GM21737 (cell line): ENCODE measurements at regions not wholly inside any gene's neighbourhood (a gene's known extent, or its start where the extent isn't known, plus 50 kb on each side); places are given as distances from the start of the nearest gene placed in this dataset.
A peak's percentile ranks its signal among the peaks of the same experiment; 100 is the strongest.
"Not testable (repeated sequence)": the region's sequence is repeated elsewhere in the genome, so short reads cannot be mapped to it uniquely, and the experiment has no call there.

Experiments
- ATAC-seq: cut with Tn5 transposase; IDR thresholded peaks from one replicate; pipeline ENCODE4 v1.9.1; 2021; ENCODE audit warnings: mild to moderate bottlenecking, moderate library complexity; ENCODE audit not compliant: unreplicated experiment

DNA sequence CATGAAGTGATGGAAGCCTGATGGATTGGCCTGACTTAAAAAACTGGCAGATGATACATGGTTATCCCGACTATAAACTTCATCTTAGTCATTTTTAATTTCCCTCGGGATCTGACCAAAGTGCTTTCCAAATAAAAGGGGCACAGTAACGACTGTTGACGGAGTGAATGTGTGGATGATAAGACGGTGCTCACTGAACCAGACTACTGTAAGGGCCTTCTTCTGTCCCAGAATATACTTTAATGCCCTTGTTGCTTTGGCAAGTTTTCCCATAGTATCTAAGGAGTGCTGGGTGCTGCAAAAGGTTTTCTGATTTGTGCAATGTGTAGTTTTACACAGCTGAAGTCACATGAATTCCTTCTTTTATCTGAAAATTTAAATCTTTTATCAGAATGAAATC lies 373.5 kb downstream of the DSEL start:
- ATAC-seq = no peak

- no peak for ATAC-seq
Measured at GRCh38 chr18:67142604-67143003, 373.9 kb downstream of the DSEL start.

- ATAC-seq = no peak
Measured at GRCh38 chr18:67140495-67140894, 376.0 kb downstream of the DSEL start.

DNA sequence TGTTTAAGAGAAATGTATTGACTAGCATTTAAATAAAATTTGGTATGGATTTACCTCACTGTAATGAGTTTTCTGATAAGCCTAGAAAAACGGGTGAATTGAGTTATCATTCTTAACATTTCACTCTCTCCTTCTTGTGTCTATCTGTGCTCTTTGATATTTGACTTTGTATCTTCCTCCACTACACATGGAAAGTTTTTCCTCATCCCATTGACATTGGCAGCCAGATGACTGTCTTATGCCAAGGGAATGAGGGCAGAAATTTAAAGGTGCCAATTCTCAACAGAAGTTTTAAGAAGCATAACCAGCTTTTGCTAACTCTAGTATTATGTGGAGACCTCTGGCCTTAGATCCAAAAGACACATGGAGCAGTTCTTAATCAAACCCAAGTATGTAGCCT lies 376.6 kb downstream of the DSEL start:
- no peak for ATAC-seq

DNA sequence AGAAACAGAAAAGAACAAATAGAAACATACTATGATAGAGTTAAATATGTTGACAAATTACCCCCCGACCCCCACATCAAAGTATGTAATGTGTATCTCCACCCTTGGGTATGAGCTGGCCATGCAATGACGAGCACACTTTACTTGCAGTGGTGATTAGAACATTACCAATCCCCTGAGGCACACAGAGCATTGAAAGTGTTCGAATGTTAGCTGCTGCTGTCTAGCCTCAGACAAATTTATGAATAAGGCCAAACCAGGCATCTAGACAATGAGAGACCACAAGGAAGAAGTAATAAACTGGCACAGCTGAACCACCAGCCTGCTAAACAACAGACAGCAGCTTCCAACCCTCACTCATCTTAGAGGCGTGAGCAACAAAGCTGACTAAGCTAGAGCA lies 380.5 kb downstream of the DSEL start:
- no peak for ATAC-seq

- no peak for ATAC-seq
Measured at GRCh38 chr18:67134911-67135310, 381.6 kb downstream of the DSEL start.

DNA sequence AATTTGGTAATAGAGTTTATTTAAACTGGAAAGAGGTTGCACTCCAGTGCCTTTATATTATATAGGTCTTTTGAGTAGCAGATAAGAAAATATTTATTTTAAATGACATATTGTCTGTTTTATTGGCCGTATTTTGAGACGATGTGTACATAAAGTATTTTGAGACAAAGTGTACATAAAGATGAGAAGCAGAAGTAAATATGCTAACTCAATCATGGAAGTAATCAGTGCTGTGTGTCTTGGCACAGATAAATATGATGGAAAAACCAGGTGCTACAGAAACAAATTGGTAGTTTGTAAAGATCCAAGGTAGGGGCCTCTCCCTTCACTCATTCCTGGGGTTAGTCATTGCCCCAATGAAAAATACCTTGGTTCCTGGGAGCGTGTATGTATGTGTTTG lies 382.9 kb downstream of the DSEL start:
- ATAC-seq = no peak

- ATAC-seq = no peak
Measured at GRCh38 chr18:67132919-67133318, 383.6 kb downstream of the DSEL start.

GRCh38 chr18:67131498-67131897 lies 385.0 kb downstream of the DSEL start:
- ATAC-seq = no peak

GRCh38 chr18:67126751-67127150 lies 389.8 kb downstream of the DSEL start:
- not testable (repeated sequence) for ATAC-seq

DNA sequence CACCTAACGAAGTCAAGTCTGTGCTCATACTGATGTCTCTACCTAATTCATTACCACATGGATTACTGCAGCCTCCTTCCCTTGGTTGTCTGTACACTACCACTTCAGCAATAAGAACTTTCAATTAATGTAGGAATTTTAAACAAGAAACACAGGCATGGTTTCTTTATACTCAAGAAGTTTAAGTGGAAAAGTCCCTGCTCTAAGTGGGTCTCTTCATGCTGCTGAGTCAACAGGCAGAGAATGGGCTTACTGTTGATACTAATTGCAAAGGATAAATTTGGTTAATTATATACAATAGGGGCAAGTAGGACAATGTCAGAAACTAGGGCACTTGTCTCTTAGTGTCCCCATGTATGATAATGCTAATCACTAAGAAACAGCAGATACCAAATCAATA lies 392.6 kb downstream of the DSEL start:
- no peak for ATAC-seq

GRCh38 chr18:67117804-67118203 lies 398.7 kb downstream of the DSEL start:
- no peak for ATAC-seq

DNA sequence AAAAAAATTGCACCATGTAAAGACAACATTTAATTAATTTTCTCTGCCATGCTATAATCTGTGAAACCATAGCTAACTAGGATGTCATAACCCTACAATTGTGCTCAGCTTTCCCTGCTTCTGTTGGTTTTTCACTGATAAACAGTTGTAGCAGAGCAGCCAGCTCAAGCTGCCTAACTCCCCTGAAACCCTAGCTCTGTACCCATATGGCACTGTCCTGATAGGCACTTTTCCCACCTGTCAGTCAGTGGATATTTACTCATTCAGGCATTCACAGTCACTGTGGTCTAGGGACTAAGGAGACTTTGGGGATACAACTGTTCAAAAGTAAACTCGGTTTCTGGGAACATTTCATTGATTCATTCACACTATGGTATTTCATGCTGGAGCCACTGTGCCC lies 407.0 kb downstream of the DSEL start:
- no peak for ATAC-seq

DNA sequence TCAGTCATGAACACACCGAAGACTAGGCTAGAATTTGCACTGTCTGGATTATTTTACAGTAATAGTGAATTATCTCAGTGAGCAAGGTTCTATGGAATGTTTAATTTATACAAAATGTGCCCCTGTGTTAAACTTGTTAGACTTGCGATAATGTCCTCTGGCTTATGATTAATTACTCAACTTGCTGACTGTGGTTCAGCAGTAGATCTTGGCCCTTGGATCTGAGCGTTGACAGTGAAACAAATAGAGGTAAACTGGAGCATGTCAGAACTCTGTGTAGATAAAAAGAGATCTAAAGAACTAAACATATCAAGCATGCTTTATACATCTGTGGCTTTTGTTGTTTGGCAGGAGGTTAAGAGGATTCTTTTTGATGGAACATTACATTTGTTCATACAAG lies 407.6 kb downstream of the DSEL start:
- no peak for ATAC-seq

- peak; percentile 79 for ATAC-seq
Measured at GRCh38 chr18:67104700-67105284, 411.7 kb downstream of the DSEL start.

GRCh38 chr18:67094123-67094522 lies 422.4 kb downstream of the DSEL start:
- no peak for ATAC-seq

DNA sequence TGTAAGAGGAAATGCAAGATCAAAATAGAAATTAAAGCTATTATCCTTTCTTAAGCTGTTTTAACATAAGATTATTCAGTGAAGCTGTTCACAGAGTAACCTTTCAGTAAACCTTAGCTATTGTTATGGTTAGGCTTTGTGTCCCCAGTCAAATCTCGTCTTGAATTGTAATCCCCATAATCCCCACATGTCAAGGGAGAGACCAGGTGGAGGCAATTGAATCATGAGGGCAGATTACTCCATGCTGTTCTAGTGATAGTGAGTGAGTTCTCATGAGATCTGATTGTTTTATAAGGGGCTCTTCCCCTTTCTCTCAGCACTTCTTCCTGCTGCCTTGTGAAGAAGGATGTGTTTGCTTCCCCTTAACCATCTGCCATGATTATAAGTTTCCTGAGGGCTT lies 424.4 kb downstream of the DSEL start:
- no peak for ATAC-seq

GRCh38 chr18:67081482-67082211 lies 434.9 kb downstream of the DSEL start:
- ATAC-seq = no peak

DNA sequence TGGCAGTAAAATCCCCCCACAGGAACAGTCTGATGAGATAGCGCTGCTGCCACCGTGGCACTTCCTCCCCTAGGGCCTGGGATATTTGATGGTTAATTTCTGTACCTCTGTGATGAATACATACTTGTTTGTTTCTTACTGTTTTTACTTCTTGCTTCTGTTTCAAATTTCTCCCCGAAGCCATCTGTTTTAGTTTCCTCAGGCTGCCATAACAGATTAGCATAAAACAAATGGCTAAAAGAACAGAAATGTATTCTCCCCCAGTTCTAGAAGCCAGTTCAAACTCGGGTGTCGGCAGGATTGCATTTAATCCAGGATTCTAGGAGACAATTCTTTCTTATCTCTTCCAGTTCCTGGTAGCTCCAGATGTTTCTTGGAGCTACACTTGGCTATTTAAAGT lies 435.9 kb downstream of the DSEL start:
- no peak for ATAC-seq

GRCh38 chr18:67074309-67074708 lies 442.2 kb downstream of the DSEL start:
- no peak for ATAC-seq

- no peak for ATAC-seq
Measured at GRCh38 chr18:67072791-67073190, 443.7 kb downstream of the DSEL start.

DNA sequence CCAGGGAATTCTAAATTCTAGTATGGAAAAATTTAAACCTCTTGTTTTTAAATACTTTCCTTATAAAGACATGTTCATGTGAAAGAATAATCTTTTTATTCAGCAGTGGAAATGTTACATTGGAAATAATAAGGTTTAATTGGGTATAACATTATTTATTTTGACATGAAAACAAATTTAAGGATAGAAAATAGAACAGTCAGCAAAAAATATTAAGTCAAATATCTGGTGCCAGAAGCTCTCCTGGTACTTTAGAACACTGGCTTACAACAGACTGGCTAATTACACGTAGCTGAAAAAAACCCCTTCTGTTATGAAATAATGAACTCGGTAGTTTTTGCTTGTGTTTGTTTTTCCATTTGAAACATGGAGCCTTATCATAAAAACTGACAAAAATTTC lies 447.9 kb downstream of the DSEL start:
- no peak for ATAC-seq

- no peak for ATAC-seq
Measured at GRCh38 chr18:67047334-67047733, 443.4 kb upstream of the CDH19 start.
